RWPE2 (cell line): ENCODE measurements at regions not wholly inside any gene's neighbourhood (a gene's known extent, or its start where the extent isn't known, plus 50 kb on each side); places are given as distances from the start of the nearest gene placed in this dataset.
"Not testable (repeated sequence)": the region's sequence is repeated elsewhere in the genome, so short reads cannot be mapped to it uniquely, and the experiment has no call there.

ENCODE experiments used
- ATAC-seq: fragments of 200-7000 bp; cut with Tn5 transposase; 3 replicates; pipeline ENCODE4 v1.9.1; 2021; ENCODE audit warnings: low read depth
- DNase-seq: peaks from one replicate; pipeline ENCODE4 v3.0.0-alpha.2; 2020; ENCODE audit warnings: low spot score
- H3K27ac ChIP-seq: fragments of 450-650 bp; 2 replicates; pipeline ENCODE4 v1.5.1; 2017; ENCODE audit warnings: mild to moderate bottlenecking; ENCODE audit not compliant: poor library complexity, severe bottlenecking
- H3K27me3 ChIP-seq: fragments of 250-450 bp; sonication (Bioruptor Pico); 2 replicates; pipeline ENCODE4 v1.5.1; 2021; ENCODE audit warnings: mild to moderate bottlenecking, moderate library complexity; ENCODE audit not compliant: insufficient read depth, poor library complexity, severe bottlenecking
- H3K36me3 ChIP-seq: fragments of 250-450 bp; sonication (Bioruptor Pico); 2 replicates; pipeline ENCODE4 v1.5.1; 2020; ENCODE audit warnings: low read depth, mild to moderate bottlenecking, moderate library complexity
- H3K4me1 ChIP-seq: fragments of 250-450 bp; sonication (Bioruptor Pico); 2 replicates; pipeline ENCODE4 v1.5.1; 2021; ENCODE audit warnings: mild to moderate bottlenecking, moderate library complexity; ENCODE audit not compliant: insufficient read depth, poor library complexity, severe bottlenecking
- H3K4me3 ChIP-seq: fragments of 250-450 bp; sonication (Bioruptor Pico); 2 replicates; pipeline ENCODE4 v1.5.1; 2021; ENCODE audit warnings: mild to moderate bottlenecking, moderate library complexity; ENCODE audit not compliant: severe bottlenecking
- H3K9me3 ChIP-seq: fragments of 250-450 bp; sonication (Bioruptor Pico); 2 replicates; pipeline ENCODE4 v1.5.1; 2021; ENCODE audit warnings: mild to moderate bottlenecking, moderate library complexity; ENCODE audit not compliant: severe bottlenecking
- CTCF ChIP-seq: fragments of 450-650 bp; IDR thresholded peaks from one replicate; pipeline ENCODE4 v1.5.1; 2017; ENCODE audit warnings: mild to moderate bottlenecking, moderate library complexity; ENCODE audit not compliant: poor library complexity, severe bottlenecking

DNA sequence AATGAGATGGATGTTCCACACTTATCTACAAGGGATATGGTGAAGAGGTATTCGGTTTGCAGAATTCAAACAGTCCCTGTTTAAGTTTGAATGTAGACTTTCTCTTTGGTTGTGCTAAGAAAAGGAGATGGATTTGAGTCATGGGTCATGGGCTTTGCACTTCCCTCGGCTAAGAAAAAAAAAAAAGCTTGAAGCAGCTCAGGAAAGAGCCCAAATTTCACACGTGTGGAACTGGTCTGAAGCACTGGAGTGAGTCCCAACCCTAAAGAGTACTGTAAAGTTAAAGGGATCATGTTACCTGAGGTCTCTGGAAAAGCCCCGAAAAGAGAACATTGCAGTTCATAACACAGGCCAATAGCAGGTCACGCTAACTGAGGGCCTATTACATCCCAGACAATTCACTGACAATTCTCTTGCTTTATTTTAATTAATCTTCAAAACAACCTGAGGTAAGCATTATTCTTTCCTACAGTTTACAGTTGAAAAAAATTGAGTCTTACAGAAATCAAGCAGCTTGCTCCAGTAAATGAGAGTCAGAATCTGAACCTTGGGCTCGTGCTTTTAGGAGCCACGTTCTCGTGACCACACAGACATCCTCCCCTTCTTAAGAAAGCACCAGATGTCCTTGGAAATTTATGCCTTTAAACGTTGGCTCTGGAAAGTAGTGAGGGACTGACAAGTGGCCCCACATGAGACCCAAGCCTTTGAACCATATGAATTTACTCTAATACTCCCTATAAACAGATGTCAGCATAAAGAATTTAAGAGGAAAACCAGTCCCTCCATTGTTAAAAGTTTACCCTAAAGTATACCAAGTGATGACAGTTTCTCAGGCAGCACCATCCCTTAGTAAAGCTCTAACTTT is 89.3 kb downstream of the MAD2L1 start:
- ATAC-seq = no peak
- H3K9me3 ChIP-seq = no peaks in the 10 kb centered on the region
- no peak overlapping the region for H3K27ac ChIP-seq
- no peak overlapping the region for H3K4me3 ChIP-seq
- H3K4me1 ChIP-seq = no peaks in the 10 kb centered on the region
- TF ChIP-seq CTCF = no peak
- DNase-seq = no peak
- no peaks in the 10 kb centered on the region for H3K27me3 ChIP-seq
- H3K36me3 ChIP-seq = no peaks in the 10 kb centered on the region

GRCh38 chr4:119971431-119972084 is 95.1 kb downstream of the MAD2L1 start:
- ATAC-seq = no peak
- H3K9me3 ChIP-seq = no peaks in the 10 kb centered on the region
- TF ChIP-seq CTCF = no peak
- H3K27me3 ChIP-seq = no peaks in the 10 kb centered on the region
- H3K27ac ChIP-seq = no peak overlapping the region
- no peak overlapping the region for H3K4me3 ChIP-seq
- no peak for DNase-seq
- no peaks in the 10 kb centered on the region for H3K4me1 ChIP-seq
- H3K36me3 ChIP-seq = no peaks in the 10 kb centered on the region

- H3K36me3 ChIP-seq = no peaks in the 10 kb centered on the region
- no peak for ATAC-seq
- H3K4me3 ChIP-seq = no peak overlapping the region
- no peaks in the 10 kb centered on the region for H3K9me3 ChIP-seq
- H3K4me1 ChIP-seq = no peaks in the 10 kb centered on the region
- no peaks in the 10 kb centered on the region for H3K27me3 ChIP-seq
- no peak for DNase-seq
- no peak overlapping the region for H3K27ac ChIP-seq
- no peak for TF ChIP-seq CTCF
These were observed 104.0 kb downstream of the MAD2L1 start for GRCh38 chr4:119962631-119963030.

- no peaks in the 10 kb centered on the region for H3K9me3 ChIP-seq
- H3K27ac ChIP-seq = no peak overlapping the region
- no peaks in the 10 kb centered on the region for H3K27me3 ChIP-seq
- H3K36me3 ChIP-seq = no peaks in the 10 kb centered on the region
- ATAC-seq (no peak), DNase-seq (no peak)
- H3K4me3 ChIP-seq = no peak overlapping the region
- H3K4me1 ChIP-seq = no peaks in the 10 kb centered on the region
- no peak for TF ChIP-seq CTCF
These were observed 107.7 kb downstream of the MAD2L1 start for GRCh38 chr4:119958983-119959382.

- no peak for TF ChIP-seq CTCF
- DNase-seq = no peak
- ATAC-seq = no peak
- Histone ChIP-seq H3K4me3 (no peak overlapping the region), H3K9me3 (no peaks in the 10 kb centered on the region), H3K27me3 (no peaks in the 10 kb centered on the region), H3K27ac (no peak overlapping the region), H3K36me3 (no peaks in the 10 kb centered on the region), H3K4me1 (no peaks in the 10 kb centered on the region)
These were observed 111.4 kb downstream of the MAD2L1 start for GRCh38 chr4:119955256-119955655.

- H3K27ac ChIP-seq, H3K4me3 ChIP-seq, ATAC-seq, H3K4me1 ChIP-seq, H3K36me3 ChIP-seq, DNase-seq, H3K27me3 ChIP-seq, H3K9me3 ChIP-seq: not testable (repeated sequence)
These were observed 112.2 kb downstream of the MAD2L1 start for GRCh38 chr4:119954487-119954886.
